ENCODE measurements at regions not wholly inside any gene's neighbourhood (a gene's known extent, or its start where the extent isn't known, plus 50 kb on each side); places are given as distances from the start of the nearest gene placed in this dataset.

DNA sequence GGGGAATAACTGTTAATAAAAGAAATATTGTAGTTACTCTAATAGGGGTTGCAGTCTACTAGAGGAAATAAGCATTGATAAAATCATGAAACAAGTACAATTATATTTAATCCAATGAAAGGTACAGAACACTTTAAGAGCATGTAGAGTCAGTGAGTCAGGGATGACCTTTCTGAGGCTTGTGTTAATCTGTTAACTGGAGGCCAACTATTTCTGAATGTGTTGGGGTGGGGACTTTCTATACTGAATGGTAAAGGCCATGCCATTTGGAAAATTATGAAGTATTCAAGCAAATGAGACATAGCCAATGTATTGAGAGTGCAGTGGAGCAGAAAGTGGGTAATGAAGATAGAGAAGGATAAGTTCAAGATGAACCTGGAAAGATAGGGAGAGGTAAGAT, 646.2 kb downstream of the ADGRL2 start:
- DNase-seq (ENCODE audit: low read depth in 1 of 2, low spot score in 2 of 2): no peak
- H3K4me1 ChIP-seq (replicated peaks): no peaks in the 10 kb centered on the region
- H3K27me3 ChIP-seq (replicated peaks): no peaks in the 10 kb centered on the region; the same call in 1 of the 2 replicates
- H3K4me3 ChIP-seq: no peak overlapping the region
- no peak overlapping the region for H3K27ac ChIP-seq
- H3K9me3 ChIP-seq (replicated peaks): no peaks in the 10 kb centered on the region
- no peaks in the 10 kb centered on the region for H3K36me3 ChIP-seq

DNA sequence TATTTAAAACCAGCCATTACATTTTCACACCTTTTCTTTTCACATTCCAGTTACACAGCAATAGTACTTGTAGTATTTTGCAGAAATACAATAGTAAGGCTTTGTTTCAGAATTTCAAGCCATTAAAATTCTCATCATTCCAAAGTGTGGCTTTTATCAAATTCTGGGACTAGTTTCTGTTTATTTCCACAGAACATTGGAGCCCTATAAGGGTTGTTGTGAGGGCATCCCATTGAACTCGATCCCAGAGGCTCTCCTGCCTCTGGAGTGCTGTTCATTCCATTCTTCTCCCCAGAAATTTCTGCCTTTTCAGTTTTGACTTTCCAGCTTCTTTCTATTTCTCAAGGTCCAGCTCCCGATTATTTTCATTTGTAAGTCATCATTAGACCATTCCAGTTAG, 645.5 kb downstream of the ADGRL2 start:
- Histone ChIP-seq H3K4me1 (replicated peaks) (no peaks in the 10 kb centered on the region), H3K27ac (no peak overlapping the region), H3K36me3 (no peaks in the 10 kb centered on the region), H3K4me3 (no peak overlapping the region), H3K27me3 (replicated peaks) (no peaks in the 10 kb centered on the region; the same call in 1 of the 2 replicates), H3K9me3 (replicated peaks) (no peaks in the 10 kb centered on the region)
- no peak for DNase-seq (ENCODE audit: low read depth in 1 of 2, low spot score in 2 of 2)

DNA sequence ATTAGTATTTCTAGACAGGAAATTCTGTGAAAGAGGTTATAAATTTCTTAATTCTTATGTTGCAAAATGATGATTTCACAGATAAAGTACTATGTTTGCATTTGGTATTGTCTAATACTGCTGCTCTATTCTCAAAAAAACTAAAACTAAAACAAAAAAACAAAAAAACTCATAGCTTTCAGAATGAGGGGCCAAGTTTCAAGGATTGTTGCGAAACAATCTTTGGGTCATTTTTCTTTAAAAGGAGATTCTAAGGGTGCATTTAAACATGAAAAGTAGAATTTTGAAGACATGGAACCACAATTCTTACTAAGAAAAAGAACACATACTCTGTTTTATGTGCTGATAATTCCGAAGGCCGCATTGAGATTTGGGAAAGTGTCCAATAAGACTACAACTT, 645.1 kb downstream of the ADGRL2 start:
- Histone ChIP-seq H3K36me3 (no peaks in the 10 kb centered on the region), H3K27me3 (replicated peaks) (no peaks in the 10 kb centered on the region; the same call in 1 of the 2 replicates), H3K27ac (no peak overlapping the region), H3K9me3 (replicated peaks) (no peaks in the 10 kb centered on the region), H3K4me3 (no peak overlapping the region), H3K4me1 (replicated peaks) (no peaks in the 10 kb centered on the region)
- no peak for DNase-seq (ENCODE audit: low read depth in 1 of 2, low spot score in 2 of 2)

DNA sequence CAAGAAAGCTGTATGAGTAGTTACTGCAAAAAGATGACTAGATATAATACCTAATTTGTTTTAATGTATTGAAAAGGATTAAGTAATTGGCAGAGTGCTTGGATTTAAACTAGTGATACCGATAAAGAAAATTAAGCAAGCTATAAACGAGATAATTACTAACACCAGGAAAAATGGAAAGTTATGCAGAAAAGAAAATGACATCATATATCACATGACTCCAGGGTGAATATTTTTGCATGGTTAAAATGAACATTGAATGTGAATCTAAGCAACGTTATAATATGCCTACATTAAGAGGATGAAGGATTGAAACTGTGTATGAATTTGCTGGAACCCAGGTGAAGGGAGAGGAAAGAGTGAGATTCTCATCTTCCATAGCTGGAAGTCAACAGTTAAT, 644.4 kb downstream of the ADGRL2 start:
- H3K27ac ChIP-seq: no peak overlapping the region
- no peak for DNase-seq (ENCODE audit: low read depth in 1 of 2, low spot score in 2 of 2)
- H3K4me1 ChIP-seq (replicated peaks): no peaks in the 10 kb centered on the region
- no peak overlapping the region for H3K4me3 ChIP-seq
- no peaks in the 10 kb centered on the region for H3K36me3 ChIP-seq
- H3K27me3 ChIP-seq (replicated peaks): no peaks in the 10 kb centered on the region; the same call in 1 of the 2 replicates
- no peaks in the 10 kb centered on the region for H3K9me3 ChIP-seq (replicated peaks)

DNA sequence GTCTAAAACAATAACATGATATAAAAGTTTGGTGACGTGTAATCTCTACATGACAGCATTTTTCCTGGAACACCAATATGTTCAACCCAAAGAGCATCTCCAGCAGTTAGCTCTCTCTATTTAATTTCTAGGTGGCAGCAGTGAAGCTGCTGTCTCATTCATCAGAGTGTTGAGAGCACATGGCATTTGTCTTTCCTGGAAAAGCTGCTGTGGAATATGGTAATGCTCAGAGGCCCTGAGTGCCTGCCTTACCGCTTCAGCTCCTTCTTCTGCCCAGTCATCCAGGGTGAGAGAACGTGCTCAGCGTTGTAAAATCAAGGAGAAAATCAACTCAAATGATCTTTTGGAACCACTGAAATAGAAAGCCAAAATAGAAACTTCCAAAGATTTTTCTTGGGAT, 640.7 kb downstream of the ADGRL2 start:
- no peak overlapping the region for H3K27ac ChIP-seq
- DNase-seq (ENCODE audit: low read depth in 1 of 2, low spot score in 2 of 2): no peak

DNA sequence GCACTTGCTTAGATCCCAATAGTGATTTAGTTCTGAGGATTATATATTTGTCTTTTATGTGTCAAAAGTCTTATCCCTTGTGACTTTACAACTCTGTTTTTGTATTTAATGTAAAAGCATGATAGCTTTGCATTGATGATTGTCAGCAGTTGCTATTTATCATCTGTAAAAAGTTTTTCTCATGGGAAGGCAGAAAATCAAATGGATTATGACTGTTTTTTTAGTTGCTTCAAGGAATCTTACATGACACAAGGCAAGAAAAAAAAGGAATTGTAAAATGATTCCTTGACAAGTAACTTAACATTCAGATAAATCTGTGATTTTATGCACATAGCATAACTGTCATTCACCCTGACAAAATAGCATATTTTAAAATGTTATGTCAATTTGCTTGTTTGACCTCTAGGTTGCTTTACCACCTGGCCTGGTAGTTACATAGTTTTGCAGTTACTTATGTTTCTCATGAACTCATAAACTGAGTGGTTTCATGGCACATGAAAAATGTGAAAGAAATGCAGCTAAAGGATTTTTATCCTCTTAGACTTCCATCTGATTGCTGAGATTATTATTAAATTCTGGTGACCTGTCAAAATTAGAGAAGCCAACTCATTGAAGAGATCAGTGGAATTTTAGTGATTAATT, 622.6 kb downstream of the ADGRL2 start:
- Histone ChIP-seq H3K36me3 (no peaks in the 10 kb centered on the region), H3K4me3 (no peak overlapping the region), H3K27me3 (replicated peaks) (no peaks in the 10 kb centered on the region), H3K4me1 (replicated peaks) (no peaks in the 10 kb centered on the region), H3K27ac (no peak overlapping the region), H3K9me3 (replicated peaks) (no peaks in the 10 kb centered on the region)
- no peak for DNase-seq (ENCODE audit: low read depth in 1 of 2, low spot score in 2 of 2)

More for the DNA sequence above, 640.7 kb downstream of the ADGRL2 start:
- Histone ChIP-seq H3K4me3 (no peak overlapping the region), H3K9me3 (replicated peaks) (no peaks in the 10 kb centered on the region), H3K4me1 (replicated peaks) (no peaks in the 10 kb centered on the region), H3K36me3 (no peaks in the 10 kb centered on the region), H3K27me3 (replicated peaks) (no peaks in the 10 kb centered on the region)

DNA sequence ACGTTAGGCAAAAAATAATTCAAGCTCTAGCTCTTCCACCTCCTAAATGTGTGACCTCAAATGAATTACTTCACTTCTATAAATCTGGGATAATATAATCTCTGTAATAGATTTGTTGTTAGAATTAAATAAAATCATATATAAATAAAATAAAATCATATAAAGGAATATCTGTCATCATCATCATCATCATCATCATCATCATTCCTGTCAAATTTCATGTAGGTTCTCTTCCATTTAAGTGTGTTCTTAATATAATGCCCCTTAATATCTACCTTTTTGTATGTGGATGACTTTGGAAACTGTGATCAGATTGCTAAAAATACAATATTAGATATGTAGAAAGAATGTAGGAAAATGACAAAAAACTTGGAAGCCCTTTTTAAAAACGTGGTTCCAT, 621.0 kb downstream of the ADGRL2 start:
- H3K4me1 ChIP-seq (replicated peaks): no peaks in the 10 kb centered on the region
- no peaks in the 10 kb centered on the region for H3K36me3 ChIP-seq
- H3K4me3 ChIP-seq: no peak overlapping the region
- H3K27me3 ChIP-seq (replicated peaks): no peaks in the 10 kb centered on the region
- no peaks in the 10 kb centered on the region for H3K9me3 ChIP-seq (replicated peaks)
- no peak overlapping the region for H3K27ac ChIP-seq
- DNase-seq (ENCODE audit: low read depth in 1 of 2, low spot score in 2 of 2): no peak

DNA sequence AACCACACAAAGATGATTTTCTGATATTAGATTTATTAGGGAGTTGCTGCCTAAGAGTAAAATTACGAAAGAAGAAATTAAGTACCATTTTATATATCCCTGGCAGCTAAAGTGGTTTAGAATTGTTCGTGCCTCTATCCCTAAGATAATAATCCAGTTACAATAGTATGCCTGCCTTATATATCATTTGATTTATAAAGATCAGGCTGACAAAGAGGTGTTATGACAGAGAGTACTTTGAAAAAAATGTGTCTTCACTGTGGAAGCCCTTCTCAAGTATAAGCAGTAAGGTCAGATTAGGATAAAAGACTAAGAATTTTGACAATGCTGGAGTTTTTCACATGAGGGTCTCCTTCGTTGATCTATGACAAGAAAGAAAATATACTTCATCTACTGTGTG, 619.9 kb downstream of the ADGRL2 start:
- Histone ChIP-seq H3K27me3 (replicated peaks) (no peaks in the 10 kb centered on the region), H3K27ac (no peak overlapping the region), H3K36me3 (no peaks in the 10 kb centered on the region), H3K4me3 (no peak overlapping the region), H3K9me3 (replicated peaks) (no peaks in the 10 kb centered on the region), H3K4me1 (replicated peaks) (no peaks in the 10 kb centered on the region)
- no peak for DNase-seq (ENCODE audit: low read depth in 1 of 2, low spot score in 2 of 2)

DNA sequence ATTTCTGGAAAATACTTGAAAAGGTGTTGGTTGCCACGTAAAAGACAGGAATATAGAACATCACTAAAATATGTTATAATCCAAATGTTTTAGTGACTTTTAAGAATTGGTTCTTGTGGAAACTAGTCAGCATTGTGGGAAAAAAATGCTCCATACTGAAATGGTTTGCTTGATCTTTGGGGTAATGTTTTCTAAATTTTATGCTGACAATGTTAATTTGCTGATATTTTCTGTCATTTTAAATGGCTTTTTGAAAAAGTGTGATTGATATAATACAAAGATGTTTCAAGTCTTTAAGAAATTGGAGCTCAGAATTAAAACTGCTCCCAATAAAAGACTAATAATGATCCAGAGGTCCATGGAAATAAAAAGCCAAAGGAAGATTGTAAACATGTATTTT, 610.9 kb downstream of the ADGRL2 start:
- Histone ChIP-seq H3K4me3 (no peak overlapping the region), H3K27me3 (replicated peaks) (no peaks in the 10 kb centered on the region), H3K27ac (no peak overlapping the region), H3K9me3 (replicated peaks) (no peaks in the 10 kb centered on the region), H3K4me1 (replicated peaks) (no peaks in the 10 kb centered on the region), H3K36me3 (no peaks in the 10 kb centered on the region)
- DNase-seq (ENCODE audit: low read depth in 1 of 2, low spot score in 2 of 2): no peak

DNA sequence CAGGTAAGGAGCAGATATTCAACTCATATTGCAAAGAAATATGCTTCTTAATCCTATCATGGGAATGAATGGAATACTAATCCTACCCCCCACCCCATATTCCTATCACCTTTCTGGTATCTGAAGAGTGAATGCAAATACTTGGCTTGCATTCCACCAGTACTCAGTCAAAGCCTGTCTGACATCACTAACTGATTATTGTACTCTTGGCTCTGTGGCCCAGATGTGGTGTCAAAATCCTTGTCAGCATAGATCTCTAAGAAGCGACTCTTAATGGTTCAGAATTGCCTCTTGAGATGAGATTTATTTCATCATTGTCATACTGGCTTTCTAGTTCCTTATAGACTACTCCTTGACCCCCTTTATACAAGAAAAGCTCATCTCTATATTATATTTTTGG, 604.6 kb downstream of the ADGRL2 start:
- no peaks in the 10 kb centered on the region for H3K36me3 ChIP-seq
- H3K27me3 ChIP-seq (replicated peaks): no peaks in the 10 kb centered on the region
- no peak overlapping the region for H3K4me3 ChIP-seq
- DNase-seq (ENCODE audit: low read depth in 1 of 2, low spot score in 2 of 2): no peak
- H3K27ac ChIP-seq: no peak overlapping the region
- H3K4me1 ChIP-seq (replicated peaks): no peaks in the 10 kb centered on the region
- H3K9me3 ChIP-seq (replicated peaks): no peaks in the 10 kb centered on the region

DNA sequence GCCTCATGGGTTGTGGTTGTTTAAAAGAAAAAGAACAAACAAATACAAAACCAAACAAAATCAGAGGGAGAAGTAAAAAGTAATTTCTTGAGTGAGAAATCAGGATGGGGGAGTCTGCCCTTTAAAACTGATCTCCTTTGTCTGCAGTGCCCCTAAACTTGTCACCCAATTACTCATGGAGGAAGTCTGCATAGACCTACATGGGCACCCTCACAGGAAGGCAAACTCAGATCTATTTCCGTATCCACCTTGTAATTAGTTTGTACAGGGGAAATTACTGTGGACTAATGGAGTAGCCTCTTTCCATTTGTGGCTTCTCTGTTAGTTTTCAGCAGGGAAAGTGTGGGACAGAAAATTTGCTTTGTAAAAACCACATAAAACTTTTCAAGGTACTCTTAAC, 600.4 kb downstream of the ADGRL2 start:
- Histone ChIP-seq H3K36me3 (no peaks in the 10 kb centered on the region), H3K4me3 (no peak overlapping the region), H3K4me1 (replicated peaks) (no peaks in the 10 kb centered on the region), H3K27me3 (replicated peaks) (no peaks in the 10 kb centered on the region), H3K9me3 (replicated peaks) (no peaks in the 10 kb centered on the region), H3K27ac (no peak overlapping the region)
- DNase-seq (ENCODE audit: low read depth in 1 of 2, low spot score in 2 of 2): no peak

DNA sequence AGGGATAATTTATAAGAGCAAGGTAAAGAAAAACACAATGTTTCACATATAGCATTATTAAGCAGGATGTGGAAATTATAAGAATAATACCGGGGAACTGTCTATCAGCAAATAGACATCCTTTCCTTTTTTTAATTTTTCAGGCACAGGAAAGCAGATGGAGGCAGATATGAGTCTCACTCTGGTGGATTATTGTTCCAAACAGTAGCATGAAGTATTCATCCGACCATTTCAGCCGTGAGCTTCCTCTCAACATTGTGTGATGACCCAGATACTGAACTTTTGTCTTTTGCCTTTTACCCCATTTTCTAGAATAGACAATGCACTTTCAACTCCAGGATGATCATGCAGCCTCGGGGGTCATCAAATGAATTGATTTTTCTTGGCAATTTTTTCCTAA, 599.8 kb downstream of the ADGRL2 start:
- H3K27me3 ChIP-seq (replicated peaks): no peaks in the 10 kb centered on the region
- no peak for DNase-seq (ENCODE audit: low read depth in 1 of 2, low spot score in 2 of 2)
- no peaks in the 10 kb centered on the region for H3K36me3 ChIP-seq
- no peaks in the 10 kb centered on the region for H3K9me3 ChIP-seq (replicated peaks)
- no peak overlapping the region for H3K4me3 ChIP-seq
- no peak overlapping the region for H3K27ac ChIP-seq
- H3K4me1 ChIP-seq (replicated peaks): no peaks in the 10 kb centered on the region

DNA sequence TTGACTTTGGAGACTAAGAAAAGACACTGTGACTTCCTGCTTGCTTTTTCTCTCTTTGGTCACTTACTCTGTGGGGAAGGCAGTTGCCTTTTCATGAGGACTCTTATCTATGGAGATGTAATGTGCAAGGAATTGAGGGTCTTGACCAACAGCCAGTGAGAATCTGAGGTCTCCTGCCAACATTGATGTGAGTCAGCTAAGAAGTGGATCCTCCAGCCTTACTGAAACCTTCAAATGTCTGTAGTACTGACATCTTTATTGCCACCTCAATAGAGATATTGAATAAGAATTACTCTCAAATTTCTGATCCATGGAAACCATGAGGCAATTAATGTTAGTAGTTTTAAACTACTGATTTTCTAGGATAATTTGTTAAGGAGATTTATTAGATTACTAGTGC, 598.4 kb downstream of the ADGRL2 start:
- no peak for DNase-seq (ENCODE audit: low read depth in 1 of 2, low spot score in 2 of 2)
- Histone ChIP-seq H3K9me3 (replicated peaks) (no peaks in the 10 kb centered on the region), H3K27ac (no peak overlapping the region), H3K4me1 (replicated peaks) (no peaks in the 10 kb centered on the region), H3K27me3 (replicated peaks) (no peaks in the 10 kb centered on the region), H3K4me3 (no peak overlapping the region), H3K36me3 (no peaks in the 10 kb centered on the region)

DNA sequence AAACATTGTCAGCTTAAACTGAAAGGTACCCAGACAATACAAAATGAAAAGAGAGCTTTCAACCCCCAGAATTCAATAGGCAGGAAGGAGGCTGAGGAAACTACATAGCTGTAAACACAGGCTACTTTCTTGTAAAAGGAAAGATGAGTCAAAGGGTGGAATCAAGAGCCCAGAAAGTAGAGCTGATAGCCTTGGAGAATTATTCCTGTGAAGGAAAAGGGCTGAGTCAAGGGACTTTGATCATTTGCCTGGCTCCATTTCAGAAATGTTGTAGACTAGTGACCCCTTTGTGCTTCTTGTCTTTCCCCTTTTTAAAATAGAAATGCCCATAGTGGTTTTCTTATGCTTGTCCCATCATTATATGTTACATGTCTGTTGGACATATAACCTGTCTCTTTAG, 597.6 kb downstream of the ADGRL2 start:
- Histone ChIP-seq H3K27ac (no peak overlapping the region), H3K9me3 (replicated peaks) (no peaks in the 10 kb centered on the region), H3K36me3 (no peaks in the 10 kb centered on the region), H3K4me1 (replicated peaks) (no peaks in the 10 kb centered on the region), H3K4me3 (no peak overlapping the region), H3K27me3 (replicated peaks) (no peaks in the 10 kb centered on the region)
- DNase-seq (ENCODE audit: low read depth in 1 of 2, low spot score in 2 of 2): no peak

DNA sequence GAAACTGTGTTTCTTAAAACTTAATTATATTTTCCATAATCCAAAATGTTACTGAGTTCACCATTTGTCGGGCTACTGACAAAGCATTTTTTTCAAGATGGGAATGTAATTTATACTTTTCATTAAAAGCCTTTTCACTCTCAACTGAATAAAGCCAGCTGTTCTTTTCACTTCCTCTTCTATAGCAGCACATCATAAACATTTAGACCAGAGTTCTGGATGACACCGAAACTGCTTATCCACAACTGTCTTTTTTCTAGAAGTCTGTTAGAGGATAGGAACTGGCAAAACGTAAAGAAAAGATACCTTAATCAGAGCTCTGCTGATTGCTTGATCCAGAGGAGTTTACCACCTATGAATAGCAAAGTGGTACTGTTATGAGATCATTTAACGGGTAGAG, 594.7 kb downstream of the ADGRL2 start:
- Histone ChIP-seq H3K9me3 (replicated peaks) (no peaks in the 10 kb centered on the region), H3K4me1 (replicated peaks) (no peaks in the 10 kb centered on the region), H3K27me3 (replicated peaks) (no peaks in the 10 kb centered on the region), H3K4me3 (no peak overlapping the region), H3K36me3 (no peaks in the 10 kb centered on the region), H3K27ac (no peak overlapping the region)
- no peak for DNase-seq (ENCODE audit: low read depth in 1 of 2, low spot score in 2 of 2)
